ENCODE measurements at regions not wholly inside any gene's neighbourhood (a gene's known extent, or its start where the extent isn't known, plus 50 kb on each side); places are given as distances from the start of the nearest gene placed in this dataset.

DNA sequence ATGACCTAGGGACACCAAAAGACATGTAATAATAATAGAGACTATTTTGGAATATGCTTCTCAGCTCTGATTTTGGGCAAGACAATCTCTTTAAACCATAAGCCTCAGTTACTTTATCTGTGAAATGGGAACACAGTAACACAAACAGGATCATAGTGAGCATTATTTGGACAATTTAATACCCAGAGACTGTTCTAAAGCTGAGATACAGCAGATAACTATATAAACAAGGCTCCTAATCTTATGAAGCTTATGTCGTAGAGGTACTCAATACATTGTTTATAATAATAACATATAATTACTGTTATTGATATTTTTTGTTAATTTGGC is 250.8 kb downstream of the SEC61B start (continued):
- TF ChIP-seq, protein P1, sequence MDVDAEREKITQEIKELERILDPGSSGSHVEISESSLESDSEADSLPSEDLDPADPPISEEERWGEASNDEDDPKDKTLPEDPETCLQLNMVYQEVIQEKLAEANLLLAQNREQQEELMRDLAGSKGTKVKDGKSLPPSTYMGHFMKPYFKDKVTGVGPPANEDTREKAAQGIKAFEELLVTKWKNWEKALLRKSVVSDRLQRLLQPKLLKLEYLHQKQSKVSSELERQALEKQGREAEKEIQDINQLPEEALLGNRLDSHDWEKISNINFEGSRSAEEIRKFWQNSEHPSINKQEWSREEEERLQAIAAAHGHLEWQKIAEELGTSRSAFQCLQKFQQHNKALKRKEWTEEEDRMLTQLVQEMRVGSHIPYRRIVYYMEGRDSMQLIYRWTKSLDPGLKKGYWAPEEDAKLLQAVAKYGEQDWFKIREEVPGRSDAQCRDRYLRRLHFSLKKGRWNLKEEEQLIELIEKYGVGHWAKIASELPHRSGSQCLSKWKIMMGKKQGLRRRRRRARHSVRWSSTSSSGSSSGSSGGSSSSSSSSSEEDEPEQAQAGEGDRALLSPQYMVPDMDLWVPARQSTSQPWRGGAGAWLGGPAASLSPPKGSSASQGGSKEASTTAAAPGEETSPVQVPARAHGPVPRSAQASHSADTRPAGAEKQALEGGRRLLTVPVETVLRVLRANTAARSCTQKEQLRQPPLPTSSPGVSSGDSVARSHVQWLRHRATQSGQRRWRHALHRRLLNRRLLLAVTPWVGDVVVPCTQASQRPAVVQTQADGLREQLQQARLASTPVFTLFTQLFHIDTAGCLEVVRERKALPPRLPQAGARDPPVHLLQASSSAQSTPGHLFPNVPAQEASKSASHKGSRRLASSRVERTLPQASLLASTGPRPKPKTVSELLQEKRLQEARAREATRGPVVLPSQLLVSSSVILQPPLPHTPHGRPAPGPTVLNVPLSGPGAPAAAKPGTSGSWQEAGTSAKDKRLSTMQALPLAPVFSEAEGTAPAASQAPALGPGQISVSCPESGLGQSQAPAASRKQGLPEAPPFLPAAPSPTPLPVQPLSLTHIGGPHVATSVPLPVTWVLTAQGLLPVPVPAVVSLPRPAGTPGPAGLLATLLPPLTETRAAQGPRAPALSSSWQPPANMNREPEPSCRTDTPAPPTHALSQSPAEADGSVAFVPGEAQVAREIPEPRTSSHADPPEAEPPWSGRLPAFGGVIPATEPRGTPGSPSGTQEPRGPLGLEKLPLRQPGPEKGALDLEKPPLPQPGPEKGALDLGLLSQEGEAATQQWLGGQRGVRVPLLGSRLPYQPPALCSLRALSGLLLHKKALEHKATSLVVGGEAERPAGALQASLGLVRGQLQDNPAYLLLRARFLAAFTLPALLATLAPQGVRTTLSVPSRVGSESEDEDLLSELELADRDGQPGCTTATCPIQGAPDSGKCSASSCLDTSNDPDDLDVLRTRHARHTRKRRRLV (CRISPR knock-in tag; IDR thresholded peaks at IDR 0.05), result no peak
- no peak for TF ChIP-seq ZSCAN22 (CRISPR knock-in tag; IDR thresholded peaks at IDR 0.05)
- TF ChIP-seq ZFX (CRISPR knock-in tag; IDR thresholded peaks at IDR 0.05; ENCODE audit: low read depth), result no peak

DNA sequence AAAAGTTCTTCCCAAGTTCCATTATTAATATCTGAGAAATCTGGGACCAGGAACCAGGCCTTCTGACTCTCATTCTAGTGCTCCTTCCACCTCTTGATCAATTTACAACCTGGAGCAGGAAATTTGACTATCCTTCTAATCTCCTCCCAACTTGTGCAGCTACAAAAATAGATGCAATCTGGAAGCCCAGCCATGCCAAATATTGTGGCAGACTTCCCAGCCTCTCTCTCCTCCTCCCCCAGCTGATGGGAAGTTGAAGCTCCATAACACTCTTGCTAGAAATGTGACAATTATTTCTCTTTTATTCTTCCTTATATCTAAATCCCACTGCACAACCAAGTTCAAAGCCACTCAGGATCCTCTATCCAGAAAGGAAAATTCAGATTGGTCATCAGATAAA is 252.1 kb downstream of the SEC61B start:
- H3K9ac ChIP-seq (ENCODE audit: insufficient read depth, low read depth, low read length), result no peak overlapping the region
- no peaks in the 10 kb centered on the region for H4K20me1 ChIP-seq (ENCODE audit: insufficient read depth, low read length)
- H3K79me2 ChIP-seq (ENCODE audit: insufficient read depth, low read length), result no peaks in the 10 kb centered on the region
- POLR2A ChIA-PET, result no interaction called here
- in situ Hi-C loops (cut with HindIII; ENCODE audit: extremely low pct_ligation_motif_present, low pct_unique_long_range_greater_than_20kb) (no loop called here), intact Hi-C loops (cut with micrococcal nuclease; ENCODE audit: unreplicated experiment) (no loop called here)
- H3K4me1 ChIP-seq (ENCODE audit: insufficient read depth, low read length), result no peaks in the 10 kb centered on the region
- CTCF ChIA-PET (ENCODE audit: low intra/inter-chr PET ratio, low total read pairs), result no interaction called here
- TF ChIP-seq, protein P2, sequence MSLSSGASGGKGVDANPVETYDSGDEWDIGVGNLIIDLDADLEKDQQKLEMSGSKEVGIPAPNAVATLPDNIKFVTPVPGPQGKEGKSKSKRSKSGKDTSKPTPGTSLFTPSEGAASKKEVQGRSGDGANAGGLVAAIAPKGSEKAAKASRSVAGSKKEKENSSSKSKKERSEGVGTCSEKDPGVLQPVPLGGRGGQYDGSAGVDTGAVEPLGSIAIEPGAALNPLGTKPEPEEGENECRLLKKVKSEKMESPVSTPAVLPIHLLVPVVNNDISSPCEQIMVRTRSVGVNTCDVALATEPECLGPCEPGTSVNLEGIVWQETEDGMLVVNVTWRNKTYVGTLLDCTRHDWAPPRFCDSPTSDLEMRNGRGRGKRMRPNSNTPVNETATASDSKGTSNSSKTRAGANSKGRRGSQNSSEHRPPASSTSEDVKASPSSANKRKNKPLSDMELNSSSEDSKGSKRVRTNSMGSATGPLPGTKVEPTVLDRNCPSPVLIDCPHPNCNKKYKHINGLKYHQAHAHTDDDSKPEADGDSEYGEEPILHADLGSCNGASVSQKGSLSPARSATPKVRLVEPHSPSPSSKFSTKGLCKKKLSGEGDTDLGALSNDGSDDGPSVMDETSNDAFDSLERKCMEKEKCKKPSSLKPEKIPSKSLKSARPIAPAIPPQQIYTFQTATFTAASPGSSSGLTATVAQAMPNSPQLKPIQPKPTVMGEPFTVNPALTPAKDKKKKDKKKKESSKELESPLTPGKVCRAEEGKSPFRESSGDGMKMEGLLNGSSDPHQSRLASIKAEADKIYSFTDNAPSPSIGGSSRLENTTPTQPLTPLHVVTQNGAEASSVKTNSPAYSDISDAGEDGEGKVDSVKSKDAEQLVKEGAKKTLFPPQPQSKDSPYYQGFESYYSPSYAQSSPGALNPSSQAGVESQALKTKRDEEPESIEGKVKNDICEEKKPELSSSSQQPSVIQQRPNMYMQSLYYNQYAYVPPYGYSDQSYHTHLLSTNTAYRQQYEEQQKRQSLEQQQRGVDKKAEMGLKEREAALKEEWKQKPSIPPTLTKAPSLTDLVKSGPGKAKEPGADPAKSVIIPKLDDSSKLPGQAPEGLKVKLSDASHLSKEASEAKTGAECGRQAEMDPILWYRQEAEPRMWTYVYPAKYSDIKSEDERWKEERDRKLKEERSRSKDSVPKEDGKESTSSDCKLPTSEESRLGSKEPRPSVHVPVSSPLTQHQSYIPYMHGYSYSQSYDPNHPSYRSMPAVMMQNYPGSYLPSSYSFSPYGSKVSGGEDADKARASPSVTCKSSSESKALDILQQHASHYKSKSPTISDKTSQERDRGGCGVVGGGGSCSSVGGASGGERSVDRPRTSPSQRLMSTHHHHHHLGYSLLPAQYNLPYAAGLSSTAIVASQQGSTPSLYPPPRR (CRISPR knock-in tag; IDR thresholded peaks at IDR 0.05; ENCODE audit: borderline replicate concordance), result no peak
- TF ChIP-seq KAT7 (CRISPR knock-in tag; IDR thresholded peaks at IDR 0.05; ENCODE audit: borderline replicate concordance) (no peak), HNRNPH1 (optimal IDR thresholded peaks at IDR 0.05; ENCODE audit: low read depth, low read length) (no peak), REXO4 (CRISPR knock-in tag; IDR thresholded peaks at IDR 0.05; ENCODE audit: borderline replicate concordance) (no peak)
- no peak overlapping the region for H3K4me2 ChIP-seq (ENCODE audit: low read depth, low read length)
- no peak overlapping the region for H2AFZ ChIP-seq (ENCODE audit: low read length)
- H3K27me3 ChIP-seq (ENCODE audit: control insufficient read depth in 1 of 2, insufficient read depth in 2 of 2, low read length in 2 of 2), result no peaks in the 10 kb centered on the region; a peak in 1 of 5 replicates
- no peak overlapping the region for H3K27ac ChIP-seq (ENCODE audit: extremely low read length, insufficient read depth, low read length)
- DNase-seq (ENCODE audit: low spot score) (no peak), FAIRE-seq (no peak), ATAC-seq (no peak)
- H3K4me3 ChIP-seq (replicated peaks in 1 of 3; ENCODE audit: insufficient read depth in 1 of 3, low read depth in 2 of 3, low read length in 3 of 3), result no peak overlapping the region
- no peaks in the 10 kb centered on the region for H3K9me3 ChIP-seq (ENCODE audit: low read length)
- H3K36me3 ChIP-seq (replicated peaks in 1 of 2; ENCODE audit: control insufficient read depth in 1 of 2, insufficient read depth in 2 of 2, low read length in 2 of 2), result no peaks in the 10 kb centered on the region
- no TSS peak for BruUV-seq (replicated peaks)
